ENCODE measurements at regions not wholly inside any gene's neighbourhood (a gene's known extent, or its start where the extent isn't known, plus 50 kb on each side); places are given as distances from the start of the nearest gene placed in this dataset.

DNA sequence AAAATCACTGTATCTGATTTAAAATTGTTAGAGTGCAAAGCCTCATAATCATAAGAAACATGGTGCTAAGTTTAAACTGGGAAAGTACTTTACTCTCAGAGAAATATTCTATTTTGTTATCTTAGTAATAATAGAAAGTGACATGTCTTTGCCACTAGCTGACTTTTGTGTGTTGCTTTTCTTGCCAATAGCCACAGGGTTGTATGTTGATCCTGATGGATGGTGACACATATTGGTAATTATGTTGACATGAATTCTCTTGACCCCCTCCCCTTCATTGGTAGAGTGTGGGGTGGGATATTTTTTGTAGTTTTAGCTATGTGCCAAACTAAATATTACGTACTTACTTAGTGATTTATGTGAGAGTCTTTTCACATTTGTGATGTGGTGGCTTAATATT is 103.1 kb upstream of the MAP9 start:
- Histone ChIP-seq H3K4me3 (no peak overlapping the region), H3K27ac (no peak overlapping the region), H3K27me3 (no peaks in the 10 kb centered on the region), H3K36me3 (no peaks in the 10 kb centered on the region), H3K9me3 (no peaks in the 10 kb centered on the region), H3K4me1 (no peaks in the 10 kb centered on the region)
- DNase-seq (ENCODE audit: low spot score in 2 of 2): no peak
- intact Hi-C loops (cut with DNase I; ENCODE audit: low total_unique reads): no loop called here
- TF ChIP-seq POLR2AphosphoS5 (IDR thresholded peaks at IDR 0.05) (no peak), CTCF (IDR thresholded peaks at IDR 0.05) (no peak), POLR2A (IDR thresholded peaks at IDR 0.05) (no peak)

DNA sequence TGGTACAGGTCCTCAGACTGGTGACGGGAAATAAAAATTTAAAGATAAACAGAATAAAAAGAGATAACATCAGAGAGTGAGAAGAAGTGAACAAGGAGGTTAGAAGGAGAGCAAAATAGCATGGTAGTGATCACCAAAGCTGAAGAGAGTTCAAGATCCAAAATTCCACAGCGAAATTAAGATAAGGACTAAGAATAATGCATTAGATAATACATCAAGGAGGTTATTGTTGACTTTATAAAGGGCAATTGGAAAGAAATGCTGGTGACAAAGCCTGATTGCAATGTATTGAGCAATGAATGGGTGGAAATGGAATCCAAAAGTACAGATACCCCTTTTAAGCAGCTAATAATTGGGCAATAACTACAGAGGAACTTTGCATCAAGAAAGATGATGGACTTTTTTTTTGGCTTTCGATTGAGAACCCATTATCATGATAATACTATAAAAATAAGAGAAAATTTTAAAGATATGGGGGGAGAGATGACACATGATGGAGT is 101.6 kb upstream of the MAP9 start:
- Histone ChIP-seq H3K27me3 (no peaks in the 10 kb centered on the region), H3K4me3 (no peak overlapping the region), H3K27ac (no peak overlapping the region), H3K4me1 (no peaks in the 10 kb centered on the region), H3K9me3 (no peaks in the 10 kb centered on the region), H3K36me3 (no peaks in the 10 kb centered on the region)
- no peak for DNase-seq (ENCODE audit: low spot score in 2 of 2)
- no peak for TF ChIP-seq CTCF (IDR thresholded peaks at IDR 0.05)
- no peak for TF ChIP-seq POLR2AphosphoS5 (IDR thresholded peaks at IDR 0.05)
- TF ChIP-seq POLR2A (IDR thresholded peaks at IDR 0.05): no peak
- intact Hi-C loops (cut with DNase I; ENCODE audit: low total_unique reads): no loop called here

DNA sequence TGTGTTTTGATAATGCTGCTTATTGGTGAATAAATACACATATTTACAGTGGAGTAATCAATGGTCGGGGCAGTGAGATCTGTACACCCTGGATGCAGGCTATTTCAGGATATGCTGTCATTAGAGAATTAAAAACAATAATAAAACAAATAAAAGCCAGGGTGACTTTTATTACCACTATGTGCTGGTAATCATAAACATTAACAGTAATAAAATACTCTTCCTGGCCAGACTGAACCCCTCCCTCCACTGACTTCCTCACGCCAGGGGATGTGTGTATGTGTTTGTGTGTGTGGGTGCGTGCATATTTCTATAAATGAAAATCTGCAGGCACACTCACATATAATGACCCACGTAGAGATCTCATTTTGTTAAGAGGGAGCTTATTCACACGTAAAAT is 98.0 kb upstream of the MAP9 start:
- intact Hi-C loops (cut with DNase I; ENCODE audit: low total_unique reads): no loop called here
- H3K27ac ChIP-seq: no peak overlapping the region
- no peak for TF ChIP-seq POLR2A (IDR thresholded peaks at IDR 0.05)
- TF ChIP-seq POLR2AphosphoS5 (IDR thresholded peaks at IDR 0.05): no peak
- no peak for TF ChIP-seq CTCF (IDR thresholded peaks at IDR 0.05)
- H3K9me3 ChIP-seq: no peaks in the 10 kb centered on the region
- DNase-seq (ENCODE audit: low spot score in 2 of 2): no peak
- H3K36me3 ChIP-seq: no peaks in the 10 kb centered on the region
- H3K4me1 ChIP-seq: no peaks in the 10 kb centered on the region
- no peak overlapping the region for H3K4me3 ChIP-seq
- no peaks in the 10 kb centered on the region for H3K27me3 ChIP-seq

DNA sequence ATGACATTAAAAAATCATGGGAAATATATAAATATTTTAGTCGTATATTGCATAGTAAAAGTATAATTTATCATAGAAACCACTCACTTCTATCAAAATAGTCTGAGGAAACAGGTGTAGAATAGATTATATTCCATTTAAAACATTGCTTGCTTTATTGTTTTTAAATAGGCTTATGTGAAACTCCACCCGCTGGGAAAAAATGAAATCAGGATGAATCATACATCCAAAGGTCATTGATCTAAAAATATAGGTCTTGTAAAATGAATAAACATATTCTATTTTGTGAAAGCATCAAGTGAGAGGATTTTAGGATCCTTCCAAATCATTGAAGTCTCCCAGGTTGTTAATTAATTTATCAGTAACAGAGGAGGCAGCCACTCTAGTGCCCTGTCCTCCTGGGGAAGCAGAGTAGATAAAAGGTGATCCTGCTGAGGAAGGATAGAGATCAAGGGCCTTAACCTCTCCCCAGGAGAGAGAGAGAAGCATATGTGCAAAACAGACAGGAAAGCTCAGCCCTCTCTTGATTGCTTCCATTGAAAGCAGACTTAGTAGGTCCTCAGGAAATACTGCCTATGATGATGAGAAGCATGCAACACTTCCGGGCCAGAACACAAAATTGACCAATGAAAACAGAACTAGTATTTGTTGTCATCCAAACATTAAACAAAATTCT is 96.8 kb upstream of the MAP9 start:
- Histone ChIP-seq H3K27ac (no peak overlapping the region), H3K4me1 (no peaks in the 10 kb centered on the region)
- intact Hi-C loops (cut with DNase I; ENCODE audit: low total_unique reads): no loop called here

DNA sequence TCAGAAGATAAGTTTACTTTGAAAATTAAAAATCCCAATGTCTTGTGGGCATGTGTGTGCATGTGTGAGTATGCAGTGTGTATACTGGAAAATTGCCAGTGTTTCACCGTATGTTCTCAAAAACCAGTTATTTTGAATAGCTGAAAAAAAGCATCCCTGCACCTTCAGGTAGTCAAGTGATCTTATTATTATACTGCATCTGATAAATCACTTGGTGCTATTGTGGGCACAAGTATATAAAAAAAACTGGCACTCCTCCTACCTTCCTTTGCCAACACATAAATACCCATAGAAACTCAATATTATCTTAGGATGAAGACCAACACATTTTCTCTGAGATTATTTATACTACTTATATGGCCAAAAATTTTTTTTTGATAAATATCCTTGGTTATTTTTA is 91.5 kb upstream of the MAP9 start:
- TF ChIP-seq POLR2AphosphoS5 (IDR thresholded peaks at IDR 0.05): no peak
- TF ChIP-seq POLR2A (IDR thresholded peaks at IDR 0.05): no peak
- no peak for TF ChIP-seq CTCF (IDR thresholded peaks at IDR 0.05)
- H3K27me3 ChIP-seq: no peaks in the 10 kb centered on the region
- H3K4me3 ChIP-seq: no peak overlapping the region
- H3K27ac ChIP-seq: no peak overlapping the region
- no peaks in the 10 kb centered on the region for H3K4me1 ChIP-seq
- H3K36me3 ChIP-seq: no peaks in the 10 kb centered on the region
- DNase-seq (ENCODE audit: low spot score in 2 of 2): no peak
- no peaks in the 10 kb centered on the region for H3K9me3 ChIP-seq
- intact Hi-C loops (cut with DNase I; ENCODE audit: low total_unique reads): no loop called here

More for the DNA sequence above, 96.8 kb upstream of the MAP9 start:
- Histone ChIP-seq H3K9me3 (no peaks in the 10 kb centered on the region), H3K27me3 (no peaks in the 10 kb centered on the region), H3K36me3 (no peaks in the 10 kb centered on the region), H3K4me3 (no peak overlapping the region)
- TF ChIP-seq POLR2AphosphoS5 (IDR thresholded peaks at IDR 0.05): no peak
- DNase-seq (ENCODE audit: low spot score in 2 of 2): no peak
